ENCODE measurements at regions not wholly inside any gene's neighbourhood (a gene's known extent, or its start where the extent isn't known, plus 50 kb on each side); places are given as distances from the start of the nearest gene placed in this dataset.

DNA sequence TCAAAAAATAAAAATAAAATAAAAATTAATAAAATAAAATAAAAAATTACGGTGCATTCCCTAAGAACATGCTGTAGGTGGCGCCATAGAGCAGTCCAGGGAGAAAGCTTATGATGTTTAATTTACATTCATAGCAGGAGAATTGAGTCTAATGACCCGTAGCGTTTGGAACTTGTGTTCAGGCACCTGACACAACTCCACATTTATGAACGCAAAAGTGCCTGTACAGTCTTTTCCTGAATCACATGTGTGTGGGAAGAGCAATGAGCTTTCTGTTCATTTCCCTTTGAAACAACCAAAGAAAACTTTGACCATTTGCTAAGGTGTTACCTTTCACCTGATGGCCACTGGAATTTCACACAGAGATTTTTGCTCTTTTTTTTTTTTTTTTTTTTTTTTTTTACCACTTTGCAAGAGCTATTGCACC lies 60.6 kb upstream of the KCNA1 start:
- Mint-ChIP-seq H3K27me3 (ENCODE audit: low read depth in 3 of 3) (peaks cover 2 to 8% (median 3%) of the 10 kb centered on the region in 3 donors), H3K4me3 (no peak overlapping the region), H3K36me3 (no peaks in the 10 kb centered on the region), H3K4me1 (no peaks in the 10 kb centered on the region), H3K9me3 (no peaks in the 10 kb centered on the region), H3K27ac (no peak overlapping the region)
- peak in 2 of 3 donors; percentile 17 to 26 for DNase-seq

GRCh38 chr12:4849795-4850345 lies 59.8 kb upstream of the KCNA1 start:
- Mint-ChIP-seq H3K27ac (no peak overlapping the region), H3K9me3 (no peaks in the 10 kb centered on the region), H3K36me3 (no peaks in the 10 kb centered on the region), H3K27me3 (ENCODE audit: low read depth in 3 of 3) (peaks cover 2 to 6% (median 3%) of the 10 kb centered on the region in 3 donors), H3K4me1 (no peaks in the 10 kb centered on the region), H3K4me3 (no peak overlapping the region)
- DNase-seq: no peak

GRCh38 chr12:4850857-4851380 lies 58.8 kb upstream of the KCNA1 start:
- DNase-seq: no peak
- peaks cover 3 to 5% of the 10 kb centered on the region in 2 donors for H3K4me1 Mint-ChIP-seq
- H3K36me3 Mint-ChIP-seq: no peaks in the 10 kb centered on the region
- no peaks in the 10 kb centered on the region for H3K9me3 Mint-ChIP-seq
- H3K27ac Mint-ChIP-seq: no peak overlapping the region
- peaks cover 2 to 6% (median 2%) of the 10 kb centered on the region in 3 donors for H3K27me3 Mint-ChIP-seq (ENCODE audit: low read depth in 3 of 3)
- no peak overlapping the region for H3K4me3 Mint-ChIP-seq

DNA sequence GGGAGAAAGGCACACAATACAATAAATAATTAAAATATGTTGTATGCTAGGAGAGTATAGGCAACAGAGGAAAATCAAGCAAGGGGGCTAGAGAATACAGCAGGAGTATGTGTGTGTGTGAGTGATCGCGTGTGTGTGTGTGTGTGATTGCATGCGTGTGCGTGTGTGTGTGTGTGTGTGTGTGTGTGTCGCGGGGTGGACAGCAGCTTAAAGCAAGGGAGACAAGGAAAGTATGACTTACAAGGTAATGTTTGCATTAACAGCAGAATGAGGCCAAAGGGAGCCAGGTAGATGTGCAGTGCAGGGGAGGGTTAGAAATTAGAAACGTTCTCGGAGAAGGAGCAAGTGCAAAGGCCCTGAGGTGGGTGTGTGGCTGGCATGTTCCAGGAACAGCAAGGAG lies 57.4 kb upstream of the KCNA1 start:
- no peak overlapping the region for H3K4me3 Mint-ChIP-seq
- H3K4me1 Mint-ChIP-seq: peaks cover 8 to 15% of the 10 kb centered on the region in 2 donors
- H3K9me3 Mint-ChIP-seq: no peaks in the 10 kb centered on the region
- H3K27me3 Mint-ChIP-seq (ENCODE audit: low read depth in 3 of 3): peaks cover under 1 to 6% (median 2%) of the 10 kb centered on the region in 3 donors
- H3K36me3 Mint-ChIP-seq: no peaks in the 10 kb centered on the region
- no peak overlapping the region for H3K27ac Mint-ChIP-seq
- DNase-seq: no peak

- H3K27me3 Mint-ChIP-seq (ENCODE audit: low read depth in 3 of 3): peaks cover 0 to 6% (median 2%) of the 10 kb centered on the region in 3 donors
- H3K9me3 Mint-ChIP-seq: no peaks in the 10 kb centered on the region
- H3K27ac Mint-ChIP-seq: no peak overlapping the region
- H3K4me3 Mint-ChIP-seq: no peak overlapping the region
- H3K36me3 Mint-ChIP-seq: no peaks in the 10 kb centered on the region
- H3K4me1 Mint-ChIP-seq: peaks cover 13 to 21% of the 10 kb centered on the region in 2 donors
- DNase-seq: no peak
These were observed 56.8 kb upstream of the KCNA1 start for GRCh38 chr12:4852911-4853310.

- peak; percentile 36 to 46 (median 41) for DNase-seq
- Mint-ChIP-seq H3K27me3 (ENCODE audit: low read depth in 3 of 3) (peaks cover 0 to 18% (median 5%) of the 10 kb centered on the region in 3 donors), H3K9me3 (no peaks in the 10 kb centered on the region), H3K4me3 (no peak overlapping the region), H3K27ac (peak overlapping the region in 1 of 6 donors; percentile 47), H3K36me3 (no peaks in the 10 kb centered on the region), H3K4me1 (peaks cover 17 to 30% of the 10 kb centered on the region in 2 donors)
These were observed 54.4 kb upstream of the KCNA1 start for GRCh38 chr12:4855121-4855924.

GRCh38 chr12:4856596-4856995 lies 53.1 kb upstream of the KCNA1 start:
- Mint-ChIP-seq H3K4me3 (peak overlapping the region in 1 of 5 donors; percentile 38), H3K9me3 (no peaks in the 10 kb centered on the region), H3K4me1 (peaks cover 17 to 30% of the 10 kb centered on the region in 2 donors), H3K27ac (no peak overlapping the region), H3K36me3 (no peaks in the 10 kb centered on the region), H3K27me3 (ENCODE audit: low read depth in 3 of 3) (peaks cover 0 to 19% (median 5%) of the 10 kb centered on the region in 3 donors)
- peak in 1 of 3 donors; percentile 5 for DNase-seq

GRCh38 chr12:4857472-4858291 lies 52.0 kb upstream of the KCNA1 start:
- H3K27me3 Mint-ChIP-seq (ENCODE audit: low read depth in 3 of 3): peaks cover 0 to 18% (median 5%) of the 10 kb centered on the region in 3 donors
- no peaks in the 10 kb centered on the region for H3K9me3 Mint-ChIP-seq
- peaks cover 17 to 30% of the 10 kb centered on the region in 2 donors for H3K4me1 Mint-ChIP-seq
- H3K27ac Mint-ChIP-seq: peak overlapping the region in 1 of 6 donors; percentile 14
- peak overlapping the region; percentile 70 to 85 (median 78) for H3K4me3 Mint-ChIP-seq
- peak; percentile 37 to 47 (median 43) for DNase-seq
- no peaks in the 10 kb centered on the region for H3K36me3 Mint-ChIP-seq

DNA sequence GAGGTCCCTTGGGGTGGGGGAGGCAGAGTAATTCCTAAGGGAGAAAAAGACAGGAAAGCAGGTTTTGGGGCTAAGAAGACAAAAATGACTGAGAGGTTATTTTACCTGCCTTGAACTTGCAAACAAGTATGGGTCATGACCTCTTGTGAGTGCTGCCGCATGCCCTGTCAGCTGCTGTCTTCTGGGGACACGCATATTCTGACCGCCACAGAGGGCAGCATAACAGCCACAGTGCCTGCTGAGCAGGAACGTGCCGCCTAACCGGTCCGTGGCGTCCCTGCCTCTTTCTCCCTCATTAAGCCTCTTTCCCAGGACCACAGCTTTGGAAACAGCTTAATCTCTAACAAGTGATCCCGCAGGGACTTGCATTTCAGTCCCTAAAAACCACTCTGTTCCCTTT lies 51.3 kb upstream of the KCNA1 start:
- Mint-ChIP-seq H3K36me3 (no peaks in the 10 kb centered on the region), H3K27ac (no peak overlapping the region), H3K27me3 (ENCODE audit: low read depth in 3 of 3) (peaks cover 0 to 17% (median 5%) of the 10 kb centered on the region in 3 donors), H3K4me1 (peaks cover 17 to 30% of the 10 kb centered on the region in 2 donors), H3K4me3 (peak overlapping the region; percentile 70 to 85 (median 78)), H3K9me3 (no peaks in the 10 kb centered on the region)
- no peak for DNase-seq

GRCh38 chr12:4859478-4860210 lies 50.1 kb upstream of the KCNA1 start:
- DNase-seq: no peak
- H3K27ac Mint-ChIP-seq: no peak overlapping the region
- peaks cover 17 to 30% of the 10 kb centered on the region in 2 donors for H3K4me1 Mint-ChIP-seq
- H3K27me3 Mint-ChIP-seq (ENCODE audit: low read depth in 3 of 3): peaks cover 0 to 17% (median 5%) of the 10 kb centered on the region in 3 donors
- no peaks in the 10 kb centered on the region for H3K9me3 Mint-ChIP-seq
- H3K4me3 Mint-ChIP-seq: no peak overlapping the region
- no peaks in the 10 kb centered on the region for H3K36me3 Mint-ChIP-seq
